ENCODE measurements at regions not wholly inside any gene's neighbourhood (a gene's known extent, or its start where the extent isn't known, plus 50 kb on each side); places are given as distances from the start of the nearest gene placed in this dataset.

GRCh38 chr1:38546636-38547035 lies 312.9 kb downstream of the RRAGC start:
- no peak for FAIRE-seq
- Histone ChIP-seq H2AFZ (ENCODE audit: low read depth, low read length) (no peak overlapping the region), H3K9ac (ENCODE audit: insufficient read depth in 1 of 2, low read depth in 2 of 2, low read length in 2 of 2) (no peak overlapping the region), H3K36me3 (ENCODE audit: control insufficient read depth, insufficient read depth, low read length) (no peaks in the 10 kb centered on the region), H3K4me2 (ENCODE audit: insufficient read depth, low read length) (no peak overlapping the region), H3K4me3 (no peak overlapping the region), H4K20me1 (replicated peaks; ENCODE audit: control insufficient read depth, insufficient read depth, low read length) (no peaks in the 10 kb centered on the region), H3K4me1 (replicated peaks in 1 of 2; ENCODE audit: control insufficient read depth in 2 of 2, insufficient read depth in 2 of 2, low read length in 2 of 2) (no peaks in the 10 kb centered on the region), H3K27ac (ENCODE audit: extremely low read depth, low read depth, low read length) (no peak overlapping the region), H3K9me1 (ENCODE audit: control insufficient read depth, insufficient read depth, low read length) (no peaks in the 10 kb centered on the region), H3K9me3 (replicated peaks; ENCODE audit: control insufficient read depth, insufficient read depth, low read depth, low read length) (no peaks in the 10 kb centered on the region), H3K27me3 (ENCODE audit: control insufficient read depth in 2 of 2, insufficient read depth in 2 of 2, low read length in 2 of 2) (peaks cover 12 to 13% of the 10 kb centered on the region in 2 experiments), H3K79me2 (ENCODE audit: control insufficient read depth, insufficient read depth, low read length) (no peaks in the 10 kb centered on the region)
- intact Hi-C loops (cut with micrococcal nuclease) (no loop called here), in situ Hi-C loops (cut with MboI) (no loop called here)
- CTCF ChIA-PET (ENCODE audit: low intra/inter-chr PET ratio): no interaction called here
- 24% methylated on average over 6 of the region's 6 CpGs for WGBS (ENCODE audit: insufficient coverage, low coverage, missing lambda C conversion rate)
- ATAC-seq: no peak
- no peak for DNase-seq (ENCODE audit: extremely low read depth in 1 of 4, low spot score in 3 of 4)
- no TSS peak for BruUV-seq (replicated peaks)
- POLR2A ChIA-PET: interaction anchor here (0.6 to 1.3 kb wide), 4 partner anchors 13 to 99 kb away, joined by 3 to 5 read pairs (median 4); no protein-coding TSS in a partner anchor
- TF ChIP-seq HCFC1 (IDR thresholded peaks at IDR 0.05; ENCODE audit: low read depth, low read length) (no peak), HES1 (IDR thresholded peaks at IDR 0.05; ENCODE audit: low read depth) (no peak), TRIM24 (IDR thresholded peaks at IDR 0.05) (no peak), CHD4 (IDR thresholded peaks at IDR 0.05; ENCODE audit: insufficient read depth, insufficient replicate concordance, low read depth, low read length, poor library complexity, severe bottlenecking) (no peak), SIRT6 (IDR thresholded peaks at IDR 0.05; ENCODE audit: low read depth, low read length) (no peak), POLR2H (tag; IDR thresholded peaks at IDR 0.05; ENCODE audit: low read depth) (no peak), ZNF644 (tag; IDR thresholded peaks at IDR 0.05; ENCODE audit: low read depth) (no peak), SP2 (IDR thresholded peaks at IDR 0.05; ENCODE audit: extremely low read depth, low read depth, low read length, poor library complexity, severe bottlenecking) (no peak), KLF10 (CRISPR knock-in tag; IDR thresholded peaks at IDR 0.05) (no peak), SIX5 (IDR thresholded peaks at IDR 0.05; ENCODE audit: borderline replicate concordance in 1 of 2, insufficient read depth in 1 of 2, low read depth in 1 of 2, low read length in 2 of 2) (no peak), CSDE1 (IDR thresholded peaks at IDR 0.05) (no peak), ATF2 (CRISPR knock-in tag; IDR thresholded peaks at IDR 0.05) (no peak), E2F3 (CRISPR knock-in tag; IDR thresholded peaks at IDR 0.05) (no peak), ZBED1 (IDR thresholded peaks at IDR 0.05) (no peak)

All from K562 (cell line).